ENCODE measurements at regions not wholly inside any gene's neighbourhood (a gene's known extent, or its start where the extent isn't known, plus 50 kb on each side); places are given as distances from the start of the nearest gene placed in this dataset.

- no peaks in the 10 kb centered on the region for H3K79me1 ChIP-seq (ENCODE audit: low read depth, low read length)
- no peak overlapping the region for H4K8ac ChIP-seq (ENCODE audit: extremely low read depth, insufficient read depth, low read length)
- H3K23me2 ChIP-seq (ENCODE audit: low read depth, low read length), result no peaks in the 10 kb centered on the region
- no peak overlapping the region for H2BK5ac ChIP-seq (ENCODE audit: low read depth, low read length)
- H3K79me2 ChIP-seq (ENCODE audit: control insufficient read depth in 1 of 2, insufficient read depth in 2 of 2, low read length in 2 of 2), result no peaks in the 10 kb centered on the region
- CTCF ChIA-PET (ENCODE audit: partially characterized antibody), result no interaction called here
- DNase-seq (ENCODE audit: low read depth in 1 of 2, low spot score in 2 of 2) (no peak), FAIRE-seq (no peak)
- no peaks in the 10 kb centered on the region for H3K9me3 ChIP-seq (ENCODE audit: insufficient read depth in 2 of 2, low read depth in 1 of 2, low read length in 1 of 2)
- H3K27me3 ChIP-seq (replicated peaks in 1 of 4; ENCODE audit: control insufficient read depth in 3 of 4, extremely low read depth in 1 of 4, insufficient read depth in 3 of 4, low read length in 3 of 4), result peaks cover 0 to 1% (median 0%) of the 10 kb centered on the region in 4 experiments; a peak in 1 of 7 replicates
- no peak overlapping the region for H3K56ac ChIP-seq (replicated peaks; ENCODE audit: insufficient read length, low read depth, low read length)
- POLR2A ChIA-PET (ENCODE audit: partially characterized antibody), result no interaction called here
- H3K14ac ChIP-seq (ENCODE audit: insufficient read length), result no peak overlapping the region
- no peak overlapping the region for H3K4me3 ChIP-seq (ENCODE audit: extremely low read depth in 1 of 4, insufficient read depth in 2 of 4, low read depth in 3 of 4, low read length in 4 of 4)
- TF ChIP-seq FOSL1 (IDR thresholded peaks at IDR 0.05; ENCODE audit: insufficient read depth, low read depth, low read length) (no peak), HDAC6 (IDR thresholded peaks at IDR 0.05; ENCODE audit: low read depth, low read length) (no peak), NRF1 (IDR thresholded peaks at IDR 0.05; ENCODE audit: low read depth, low read length) (no peak)
- TF ChIP-seq, protein P1, sequence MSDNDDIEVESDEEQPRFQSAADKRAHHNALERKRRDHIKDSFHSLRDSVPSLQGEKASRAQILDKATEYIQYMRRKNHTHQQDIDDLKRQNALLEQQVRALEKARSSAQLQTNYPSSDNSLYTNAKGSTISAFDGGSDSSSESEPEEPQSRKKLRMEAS (IDR thresholded peaks at IDR 0.05), result no peak
- H2BK20ac ChIP-seq (ENCODE audit: low read length), result no peak overlapping the region
- no peaks in the 10 kb centered on the region for H4K20me1 ChIP-seq (replicated peaks in 1 of 2; ENCODE audit: control insufficient read depth in 1 of 2, insufficient read depth in 2 of 2, low read length in 2 of 2)
- H2BK120ac ChIP-seq (replicated peaks; ENCODE audit: low read depth, low read length), result no peak overlapping the region
- no peak overlapping the region for H3K4me2 ChIP-seq (ENCODE audit: insufficient read depth in 1 of 2, low read depth in 2 of 2, low read length in 2 of 2)
- no peak overlapping the region for H3K18ac ChIP-seq (ENCODE audit: extremely low read depth, low read length)
- H3K23ac ChIP-seq (ENCODE audit: insufficient read length), result no peak overlapping the region
- no peaks in the 10 kb centered on the region for H3K36me3 ChIP-seq (ENCODE audit: control insufficient read depth in 2 of 4, insufficient read depth in 4 of 4, low read length in 3 of 4)
- H3K4ac ChIP-seq (replicated peaks; ENCODE audit: insufficient read length, low read depth, low read length), result no peak overlapping the region
- no peak overlapping the region for H3K9ac ChIP-seq (replicated peaks in 1 of 4; ENCODE audit: extremely low read depth in 1 of 4, low read depth in 3 of 4, low read length in 3 of 4)
- no peaks in the 10 kb centered on the region for H3K4me1 ChIP-seq (replicated peaks in 1 of 4; ENCODE audit: control insufficient read depth in 3 of 4, insufficient read depth in 4 of 4, low read length in 3 of 4)
- H4K91ac ChIP-seq (replicated peaks; ENCODE audit: insufficient read length, low read length), result no peak overlapping the region
- no peak overlapping the region for H2BK12ac ChIP-seq (ENCODE audit: low read depth, low read length)
- no peak overlapping the region for H4K5ac ChIP-seq (ENCODE audit: insufficient read length, low read depth, low read length)
- H3K27ac ChIP-seq (ENCODE audit: low read depth, low read length), result no peak overlapping the region
- WGBS, 2 experiments (ENCODE audit: extremely low coverage in 1 of 2, insufficient coverage in 1 of 2, insufficient read length in 1 of 2, insufficient replicate concordance in 2 of 2, low coverage in 1 of 2, low lambda C conversion rate in 2 of 2, missing lambda C conversion rate in 1 of 2), result 89% methylated on average over 11 of the region's 11 CpGs; no CpG with 5 or more reads in 1 of the 2 experiments
- H2AK5ac ChIP-seq (ENCODE audit: low read depth, low read length), result no peak overlapping the region
- no peak overlapping the region for H2AFZ ChIP-seq (ENCODE audit: low read length)
- no peak overlapping the region for H2BK15ac ChIP-seq (ENCODE audit: low read length)
Measured at GRCh38 chr12:114847441-114848035, 163.6 kb upstream of the TBX3 start.

All from H1 (cell line).